Activated T-cell treated with anti-CD3 and anti-CD28 coated beads for 4 hours (primary cell): ENCODE measurements at regions not wholly inside any gene's neighbourhood (a gene's known extent, or its start where the extent isn't known, plus 50 kb on each side); places are given as distances from the start of the nearest gene placed in this dataset.

ENCODE experiments used
- DNase-seq: peaks from one replicate; pipeline ENCODE4 v3.0.0-alpha.2; 2020

GRCh38 chr1:59158321-59158720 is 138.6 kb upstream of the FGGY start:
- DNase-seq, result no peak

- DNase-seq, result no peak
These were observed 137.2 kb upstream of the FGGY start for GRCh38 chr1:59159557-59160203.

- no peak for DNase-seq
These were observed 135.8 kb upstream of the FGGY start for GRCh38 chr1:59161136-59161535.

- no peak for DNase-seq
These were observed 134.2 kb upstream of the FGGY start for GRCh38 chr1:59162665-59163064.

- no peak for DNase-seq
These were observed 133.4 kb upstream of the FGGY start for GRCh38 chr1:59163268-59164092.

- no peak for DNase-seq
These were observed 132.5 kb upstream of the FGGY start for GRCh38 chr1:59164371-59164770.

GRCh38 chr1:59165353-59165752 is 131.5 kb upstream of the FGGY start:
- no peak for DNase-seq

- no peak for DNase-seq
These were observed 127.2 kb upstream of the FGGY start for GRCh38 chr1:59169703-59170102.

- DNase-seq, result no peak
These were observed 126.2 kb upstream of the FGGY start for GRCh38 chr1:59170659-59171058.

- no peak for DNase-seq
These were observed 125.1 kb upstream of the FGGY start for GRCh38 chr1:59171788-59172187.

GRCh38 chr1:59172693-59173092 is 124.2 kb upstream of the FGGY start:
- DNase-seq, result no peak

- no peak for DNase-seq
These were observed 123.2 kb upstream of the FGGY start for GRCh38 chr1:59173721-59174120.

- DNase-seq, result no peak
These were observed 120.4 kb upstream of the FGGY start for GRCh38 chr1:59176471-59176870.

GRCh38 chr1:59177756-59178155 is 119.1 kb upstream of the FGGY start:
- no peak for DNase-seq

- DNase-seq, result no peak
These were observed 118.3 kb upstream of the FGGY start for GRCh38 chr1:59178339-59179187.

- no peak for DNase-seq
These were observed 117.2 kb upstream of the FGGY start for GRCh38 chr1:59179673-59180072.

GRCh38 chr1:59180735-59181134 is 116.2 kb upstream of the FGGY start:
- no peak for DNase-seq

- DNase-seq, result no peak
These were observed 113.1 kb upstream of the FGGY start for GRCh38 chr1:59183749-59184317.

- no peak for DNase-seq
These were observed 112.5 kb upstream of the FGGY start for GRCh38 chr1:59184365-59184905.

- DNase-seq, result no peak
These were observed 111.6 kb upstream of the FGGY start for GRCh38 chr1:59185163-59185860.

GRCh38 chr1:59186656-59187055 is 110.2 kb upstream of the FGGY start:
- DNase-seq, result no peak
